ENCODE measurements at regions not wholly inside any gene's neighbourhood (a gene's known extent, or its start where the extent isn't known, plus 50 kb on each side); places are given as distances from the start of the nearest gene placed in this dataset.

GRCh38 chr12:75708802-75709201, 197.4 kb upstream of the KRR1 start:
- H3K36me3 Mint-ChIP-seq (ENCODE audit: low read depth), result no peaks in the 10 kb centered on the region
- peaks cover 65% of the 10 kb centered on the region for H3K4me1 ChIP-seq (ENCODE audit: insufficient read depth)
- ATAC-seq (no peak), DNase-seq (ENCODE audit: low spot score) (no peak)
- H4K20me1 ChIP-seq (replicated peaks; ENCODE audit: insufficient read depth), result no peaks in the 10 kb centered on the region
- H3K4me3 Mint-ChIP-seq, result no peak overlapping the region
- TF ChIP-seq, protein P1, sequence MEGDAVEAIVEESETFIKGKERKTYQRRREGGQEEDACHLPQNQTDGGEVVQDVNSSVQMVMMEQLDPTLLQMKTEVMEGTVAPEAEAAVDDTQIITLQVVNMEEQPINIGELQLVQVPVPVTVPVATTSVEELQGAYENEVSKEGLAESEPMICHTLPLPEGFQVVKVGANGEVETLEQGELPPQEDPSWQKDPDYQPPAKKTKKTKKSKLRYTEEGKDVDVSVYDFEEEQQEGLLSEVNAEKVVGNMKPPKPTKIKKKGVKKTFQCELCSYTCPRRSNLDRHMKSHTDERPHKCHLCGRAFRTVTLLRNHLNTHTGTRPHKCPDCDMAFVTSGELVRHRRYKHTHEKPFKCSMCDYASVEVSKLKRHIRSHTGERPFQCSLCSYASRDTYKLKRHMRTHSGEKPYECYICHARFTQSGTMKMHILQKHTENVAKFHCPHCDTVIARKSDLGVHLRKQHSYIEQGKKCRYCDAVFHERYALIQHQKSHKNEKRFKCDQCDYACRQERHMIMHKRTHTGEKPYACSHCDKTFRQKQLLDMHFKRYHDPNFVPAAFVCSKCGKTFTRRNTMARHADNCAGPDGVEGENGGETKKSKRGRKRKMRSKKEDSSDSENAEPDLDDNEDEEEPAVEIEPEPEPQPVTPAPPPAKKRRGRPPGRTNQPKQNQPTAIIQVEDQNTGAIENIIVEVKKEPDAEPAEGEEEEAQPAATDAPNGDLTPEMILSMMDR (conservative IDR thresholded peaks at IDR 0.05; ENCODE audit: low read depth in 2 of 2), result no peak
- TF ChIP-seq ZNF114 (CRISPR knock-in tag; IDR thresholded peaks at IDR 0.05), result no peak
- TF ChIP-seq EZH2 (IDR thresholded peaks at IDR 0.05; ENCODE audit: low read depth, unreplicated experiment), result no peak
- TF ChIP-seq JUNB (IDR thresholded peaks at IDR 0.05; ENCODE audit: unreplicated experiment), result no peak
- no peak for TF ChIP-seq ZNF462 (CRISPR knock-in tag; IDR thresholded peaks at IDR 0.05)
- no peak for TF ChIP-seq ZNF331 (CRISPR knock-in tag; IDR thresholded peaks at IDR 0.05; ENCODE audit: low read depth)
- no peak for TF ChIP-seq CREB1 (CRISPR knock-in tag; IDR thresholded peaks at IDR 0.05; ENCODE audit: low read depth)
- H3K4me3 ChIP-seq, result no peak overlapping the region
- H3K27ac Mint-ChIP-seq, result no peak overlapping the region
- H2AFZ ChIP-seq, result no peak overlapping the region
- peaks cover 60% of the 10 kb centered on the region for H3K4me1 Mint-ChIP-seq
- H3K4me2 ChIP-seq, result no peak overlapping the region
- H3K27me3 Mint-ChIP-seq (ENCODE audit: insufficient read depth, low read depth, poor library complexity), result peaks cover 4% of the 10 kb centered on the region
- no peaks in the 10 kb centered on the region for H3K9me3 Mint-ChIP-seq
- peaks cover 3% of the 10 kb centered on the region; the same call in 1 of the 2 replicates for H3K9me2 ChIP-seq (ENCODE audit: insufficient read depth)
- no peaks in the 10 kb centered on the region for H3K79me2 ChIP-seq (replicated peaks; ENCODE audit: insufficient read depth)
- no peaks in the 10 kb centered on the region for H3F3A ChIP-seq (replicated peaks; ENCODE audit: low read depth)
- H3K27me3 ChIP-seq (ENCODE audit: insufficient read depth), result no peaks in the 10 kb centered on the region
- no peaks in the 10 kb centered on the region for H3K36me3 ChIP-seq (ENCODE audit: insufficient read depth)
- no peak overlapping the region for H3K27ac ChIP-seq (ENCODE audit: low read depth)

All from GM23338 (cell line).